ENCODE measurements at regions not wholly inside any gene's neighbourhood (a gene's known extent, or its start where the extent isn't known, plus 50 kb on each side); places are given as distances from the start of the nearest gene placed in this dataset.

DNA sequence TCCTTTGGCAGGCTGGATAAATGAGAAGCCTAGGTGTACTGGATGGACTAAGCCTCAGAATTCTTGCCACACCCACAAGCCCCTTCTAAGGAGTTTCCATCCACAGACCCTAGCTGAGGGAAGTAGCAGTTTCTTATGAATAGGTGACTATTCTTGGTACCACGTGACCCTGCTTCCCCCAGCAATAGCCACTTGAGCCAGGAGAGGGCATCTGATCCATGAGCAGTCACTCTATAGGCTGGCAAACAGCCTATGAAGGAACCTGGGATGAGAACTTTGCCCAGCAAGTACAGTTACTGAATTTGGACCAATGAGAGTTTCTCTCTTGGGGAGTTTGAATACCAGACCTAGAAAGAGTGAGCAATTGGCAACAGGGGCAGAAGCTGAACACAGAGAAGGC is 84.0 kb downstream of the RTL9 start:
- Histone ChIP-seq H3K4me1 (ENCODE audit: control insufficient read depth, extremely low read depth, insufficient read depth, low read length) (no peaks in the 10 kb centered on the region), H3K4me3 (replicated peaks in 1 of 4; ENCODE audit: control extremely low read depth in 1 of 4, insufficient read depth in 1 of 4, low read depth in 3 of 4, low read length in 4 of 4) (no peak overlapping the region), H3K27me3 (ENCODE audit: control insufficient read depth, insufficient read depth, low read length) (peaks cover 9% of the 10 kb centered on the region), H3K9me3 (ENCODE audit: control insufficient read depth, insufficient read depth, low read depth, low read length) (no peaks in the 10 kb centered on the region), H3K27ac (ENCODE audit: insufficient read depth, low read length) (no peak overlapping the region), H2AFZ (ENCODE audit: low read length) (no peak overlapping the region), H3K9ac (ENCODE audit: insufficient read depth, low read length) (no peak overlapping the region), H3K4me2 (ENCODE audit: extremely low read depth, insufficient read depth, low read length) (no peak overlapping the region), H3K36me3 (ENCODE audit: control insufficient read depth, insufficient read depth, low read length) (no peaks in the 10 kb centered on the region), H4K20me1 (ENCODE audit: control insufficient read depth, extremely low read depth, insufficient read depth, low read length) (no peaks in the 10 kb centered on the region), H3K79me2 (ENCODE audit: control insufficient read depth, insufficient read depth, low read length) (no peaks in the 10 kb centered on the region)
- peak; percentile 10 to 28 for DNase-seq (ENCODE audit: low read depth in 2 of 2)
- TF ChIP-seq CTCF (conservative IDR thresholded peaks at IDR 0.05 in 1 of 2, IDR thresholded peaks at IDR 0.05 in 1 of 2; ENCODE audit: low read depth in 1 of 2, low read length in 2 of 2) (peak in 1 of 2 donors; percentile 35), EZH2 (IDR thresholded peaks at IDR 0.05; ENCODE audit: low read length, missing control alignments) (no peak)

GRCh38 chrX:110444996-110445395 is 86.3 kb downstream of the RTL9 start:
- TF ChIP-seq CTCF (conservative IDR thresholded peaks at IDR 0.05 in 1 of 2, IDR thresholded peaks at IDR 0.05 in 1 of 2; ENCODE audit: low read depth in 1 of 2, low read length in 2 of 2) (no peak), EZH2 (IDR thresholded peaks at IDR 0.05; ENCODE audit: low read length, missing control alignments) (no peak)
- no peak overlapping the region for H2AFZ ChIP-seq (ENCODE audit: low read length)
- H3K9ac ChIP-seq (ENCODE audit: insufficient read depth, low read length), result no peak overlapping the region
- no peaks in the 10 kb centered on the region for H3K9me3 ChIP-seq (ENCODE audit: control insufficient read depth, insufficient read depth, low read depth, low read length)
- H3K27ac ChIP-seq (ENCODE audit: insufficient read depth, low read length), result no peak overlapping the region
- no peaks in the 10 kb centered on the region for H4K20me1 ChIP-seq (ENCODE audit: control insufficient read depth, extremely low read depth, insufficient read depth, low read length)
- peaks cover 9% of the 10 kb centered on the region for H3K27me3 ChIP-seq (ENCODE audit: control insufficient read depth, insufficient read depth, low read length)
- H3K79me2 ChIP-seq (ENCODE audit: control insufficient read depth, insufficient read depth, low read length), result no peaks in the 10 kb centered on the region
- H3K4me2 ChIP-seq (ENCODE audit: extremely low read depth, insufficient read depth, low read length), result no peak overlapping the region
- H3K36me3 ChIP-seq (ENCODE audit: control insufficient read depth, insufficient read depth, low read length), result no peaks in the 10 kb centered on the region
- no peak overlapping the region for H3K4me3 ChIP-seq (replicated peaks in 1 of 4; ENCODE audit: control extremely low read depth in 1 of 4, insufficient read depth in 1 of 4, low read depth in 3 of 4, low read length in 4 of 4)
- DNase-seq (ENCODE audit: low read depth in 2 of 2), result no peak
- H3K4me1 ChIP-seq (ENCODE audit: control insufficient read depth, extremely low read depth, insufficient read depth, low read length), result no peaks in the 10 kb centered on the region

DNA sequence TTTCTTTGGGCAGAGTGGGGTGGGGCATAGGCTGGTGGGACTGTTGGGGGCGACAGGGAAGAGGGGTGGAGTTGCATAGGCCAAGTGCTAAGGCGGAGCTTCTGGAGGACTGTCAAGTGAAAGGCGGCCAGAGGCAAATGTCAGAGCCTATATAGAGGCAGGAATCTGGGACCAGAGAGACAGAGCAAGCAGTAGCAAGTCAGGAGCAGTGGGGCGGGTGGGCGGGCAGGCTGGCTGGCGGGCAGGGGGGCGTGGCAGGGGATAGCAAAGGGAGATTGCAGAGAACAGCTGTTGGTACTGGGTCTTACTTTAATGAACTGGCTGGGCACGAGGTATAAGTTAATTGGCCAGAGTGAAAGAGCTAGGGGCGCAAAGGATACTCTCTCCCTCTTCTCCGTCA is 89.8 kb downstream of the RTL9 start:
- Histone ChIP-seq H3K27me3 (ENCODE audit: control insufficient read depth, insufficient read depth, low read length) (peaks cover 7% of the 10 kb centered on the region), H3K9ac (ENCODE audit: insufficient read depth, low read length) (no peak overlapping the region), H3K4me2 (ENCODE audit: extremely low read depth, insufficient read depth, low read length) (no peak overlapping the region), H4K20me1 (ENCODE audit: control insufficient read depth, extremely low read depth, insufficient read depth, low read length) (no peaks in the 10 kb centered on the region), H3K9me3 (ENCODE audit: control insufficient read depth, insufficient read depth, low read depth, low read length) (no peaks in the 10 kb centered on the region), H3K4me1 (ENCODE audit: control insufficient read depth, extremely low read depth, insufficient read depth, low read length) (no peaks in the 10 kb centered on the region), H3K79me2 (ENCODE audit: control insufficient read depth, insufficient read depth, low read length) (no peaks in the 10 kb centered on the region), H3K36me3 (ENCODE audit: control insufficient read depth, insufficient read depth, low read length) (no peaks in the 10 kb centered on the region), H3K4me3 (replicated peaks in 1 of 4; ENCODE audit: control extremely low read depth in 1 of 4, insufficient read depth in 1 of 4, low read depth in 3 of 4, low read length in 4 of 4) (no peak overlapping the region), H3K27ac (ENCODE audit: insufficient read depth, low read length) (no peak overlapping the region), H2AFZ (ENCODE audit: low read length) (no peak overlapping the region)
- no peak for DNase-seq (ENCODE audit: low read depth in 2 of 2)
- TF ChIP-seq EZH2 (IDR thresholded peaks at IDR 0.05; ENCODE audit: low read length, missing control alignments) (no peak), CTCF (conservative IDR thresholded peaks at IDR 0.05 in 1 of 2, IDR thresholded peaks at IDR 0.05 in 1 of 2; ENCODE audit: low read depth in 1 of 2, low read length in 2 of 2) (no peak)

Measured in fibroblast of lung (primary cell).